Right kidney (tissue), 1 donor: ENCODE measurements at regions not wholly inside any gene's neighbourhood (a gene's known extent, or its start where the extent isn't known, plus 50 kb on each side); places are given as distances from the start of the nearest gene placed in this dataset.

ENCODE experiments used
- DNase-seq: peaks from one replicate; pipeline ENCODE4 v3.0.0-alpha.2; 2016

DNA sequence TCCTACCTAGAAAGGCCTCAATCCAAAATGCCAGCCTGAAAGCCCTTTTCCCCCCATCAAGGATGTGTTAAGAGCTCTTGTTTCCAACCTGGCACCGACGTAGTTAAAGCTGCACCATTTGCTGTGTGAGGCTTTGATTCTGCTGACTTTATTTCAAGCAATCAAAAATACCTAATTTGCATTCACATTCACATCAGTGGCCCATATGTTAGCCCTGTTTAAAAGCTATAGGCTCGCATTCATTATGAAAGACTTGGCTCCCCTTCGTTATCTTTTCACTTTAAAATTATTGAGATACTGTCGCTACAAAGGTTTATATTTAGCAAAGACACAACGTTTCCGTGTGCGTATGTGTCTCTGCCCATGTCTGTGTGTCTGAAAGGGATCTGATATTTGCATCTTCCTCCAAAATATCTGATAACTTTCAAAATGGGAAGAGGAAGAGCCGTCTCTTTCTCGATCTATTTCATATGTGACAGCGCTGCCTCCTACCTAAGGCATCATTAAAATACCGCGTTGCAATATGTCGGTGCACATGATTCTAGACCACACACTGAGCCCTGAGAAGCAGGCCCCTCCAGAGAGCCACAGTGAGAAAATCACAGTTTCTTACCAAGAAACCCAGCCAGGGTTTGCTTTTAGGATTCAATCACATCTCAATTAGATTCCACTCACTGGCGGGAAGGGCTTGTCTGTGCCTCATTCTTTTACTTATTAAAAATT lies 57.1 kb upstream of the ITPRID1 start:
- no peak for DNase-seq

DNA sequence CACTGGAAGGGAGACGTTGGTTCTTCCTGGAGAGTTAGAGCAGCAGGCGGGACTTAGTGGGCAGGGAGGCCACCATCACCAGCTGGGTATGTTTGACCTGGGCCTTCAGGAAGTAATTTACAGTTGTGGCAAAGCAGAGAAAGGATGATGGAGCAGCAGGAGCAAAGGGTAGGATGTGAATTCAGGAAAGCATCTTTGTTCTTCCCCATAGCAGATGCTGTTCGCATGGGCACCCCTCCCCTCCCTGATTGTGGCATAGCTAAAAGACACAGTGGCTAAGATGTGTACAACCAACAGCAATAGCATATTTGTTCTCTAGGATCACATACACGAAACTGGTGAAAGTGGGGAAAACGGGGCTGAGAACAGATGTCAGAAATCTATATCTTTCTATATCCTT lies 56.3 kb upstream of the ITPRID1 start:
- no peak for DNase-seq

DNA sequence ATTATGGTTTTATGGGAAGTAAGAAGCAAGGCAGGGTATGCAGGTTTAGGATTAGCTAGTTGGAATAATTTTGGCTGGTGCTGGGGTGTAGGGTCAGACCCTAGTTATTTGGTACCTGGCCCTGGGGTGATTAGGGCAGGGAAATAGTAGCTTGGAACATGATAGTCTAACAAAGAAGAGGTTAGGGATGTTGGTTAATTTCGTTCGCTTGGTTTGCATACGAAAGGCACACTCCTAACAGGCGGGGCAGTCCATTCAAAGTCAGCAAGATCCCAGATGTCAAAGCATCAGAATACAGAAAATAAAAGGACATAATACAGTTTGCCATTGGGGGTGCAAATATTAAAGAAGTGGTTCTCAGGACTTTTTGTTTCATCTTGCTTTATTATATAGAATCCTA lies 55.7 kb upstream of the ITPRID1 start:
- no peak for DNase-seq

DNA sequence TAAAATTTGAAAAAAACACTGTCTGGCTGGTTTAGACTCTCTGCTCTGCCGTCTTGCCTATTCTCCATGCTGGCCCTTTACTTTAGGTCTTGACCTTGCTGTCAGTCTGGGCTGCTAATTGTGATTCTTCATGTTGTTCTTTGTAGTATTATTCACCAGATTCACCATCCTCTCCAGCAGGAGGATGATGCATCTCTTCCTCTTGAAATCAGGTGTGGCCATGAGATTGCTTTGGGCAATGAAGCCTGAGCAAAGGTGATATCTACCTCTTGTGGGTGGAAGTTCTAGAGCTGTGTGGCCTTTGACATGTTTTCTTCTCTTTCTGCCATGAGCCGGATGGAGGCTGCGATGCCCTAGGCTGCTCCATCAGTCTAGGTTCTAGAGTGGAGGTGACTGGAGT lies 51.3 kb upstream of the ITPRID1 start:
- no peak for DNase-seq
